Fibroblast of lung (primary cell): ENCODE measurements at regions not wholly inside any gene's neighbourhood (a gene's known extent, or its start where the extent isn't known, plus 50 kb on each side); places are given as distances from the start of the nearest gene placed in this dataset.

Source experiments
- EZH2 ChIP-seq: IDR thresholded peaks from 2 replicates; pipeline ENCODE4 v1.5.1; 2012; ENCODE audit warnings: low read length, control low read depth, mild to moderate bottlenecking; ENCODE audit errors: missing control alignments
- TF ChIP-seq, protein P1 (sequence below), 2 donors: IDR thresholded peaks in 1 of 2; conservative IDR thresholded peaks in 1 of 2; 1 replicate in 1 of 2; 2 replicates in 1 of 2; pipeline ENCODE4 v1.5.1; 2011 to 2012; ENCODE audit warnings: low read length in 2 of 2, control low read depth in 1 of 2, inconsistent platforms in 1 of 2, low read depth in 1 of 2, mild to moderate bottlenecking in 1 of 2

DNA sequence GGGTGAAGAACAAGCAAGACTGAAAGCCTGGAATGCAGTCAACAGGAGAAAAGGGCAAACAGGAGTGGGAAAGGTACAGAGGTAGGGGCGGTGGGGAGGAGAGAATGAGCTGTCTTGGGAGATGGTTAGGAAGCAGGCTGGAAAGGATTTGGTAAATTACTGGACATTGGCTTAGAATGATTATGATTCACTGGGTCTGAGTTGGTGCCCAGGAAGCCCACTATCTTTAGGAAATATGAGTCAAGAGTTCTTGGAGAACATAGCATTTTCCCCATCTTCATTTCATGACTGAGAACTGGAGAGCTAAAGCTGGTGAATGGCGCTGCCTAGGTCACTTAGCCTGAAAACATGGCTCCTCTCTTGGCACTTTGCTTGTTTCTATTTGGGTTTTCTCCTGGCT is 74.7 kb upstream of the C3orf80 start:
- TF ChIP-seq, protein P1, sequence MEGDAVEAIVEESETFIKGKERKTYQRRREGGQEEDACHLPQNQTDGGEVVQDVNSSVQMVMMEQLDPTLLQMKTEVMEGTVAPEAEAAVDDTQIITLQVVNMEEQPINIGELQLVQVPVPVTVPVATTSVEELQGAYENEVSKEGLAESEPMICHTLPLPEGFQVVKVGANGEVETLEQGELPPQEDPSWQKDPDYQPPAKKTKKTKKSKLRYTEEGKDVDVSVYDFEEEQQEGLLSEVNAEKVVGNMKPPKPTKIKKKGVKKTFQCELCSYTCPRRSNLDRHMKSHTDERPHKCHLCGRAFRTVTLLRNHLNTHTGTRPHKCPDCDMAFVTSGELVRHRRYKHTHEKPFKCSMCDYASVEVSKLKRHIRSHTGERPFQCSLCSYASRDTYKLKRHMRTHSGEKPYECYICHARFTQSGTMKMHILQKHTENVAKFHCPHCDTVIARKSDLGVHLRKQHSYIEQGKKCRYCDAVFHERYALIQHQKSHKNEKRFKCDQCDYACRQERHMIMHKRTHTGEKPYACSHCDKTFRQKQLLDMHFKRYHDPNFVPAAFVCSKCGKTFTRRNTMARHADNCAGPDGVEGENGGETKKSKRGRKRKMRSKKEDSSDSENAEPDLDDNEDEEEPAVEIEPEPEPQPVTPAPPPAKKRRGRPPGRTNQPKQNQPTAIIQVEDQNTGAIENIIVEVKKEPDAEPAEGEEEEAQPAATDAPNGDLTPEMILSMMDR (conservative IDR thresholded peaks at IDR 0.05 in 1 of 2, IDR thresholded peaks at IDR 0.05 in 1 of 2; ENCODE audit: low read depth in 1 of 2, low read length in 2 of 2), result no peak
- TF ChIP-seq EZH2, result no peak
